ENCODE measurements at regions not wholly inside any gene's neighbourhood (a gene's known extent, or its start where the extent isn't known, plus 50 kb on each side); places are given as distances from the start of the nearest gene placed in this dataset.

GRCh38 chr18:40501026-40501425, 1454.0 kb upstream of the PIK3C3 start:
- TF ChIP-seq EZH2 (IDR thresholded peaks at IDR 0.05; ENCODE audit: borderline replicate concordance, control insufficient read depth, low read depth, low read length), result no peak
- TF ChIP-seq RFX5 (IDR thresholded peaks at IDR 0.05; ENCODE audit: low read depth, low read length), result no peak
- no peak for TF ChIP-seq CTCF (IDR thresholded peaks at IDR 0.05 in 2 of 3, conservative IDR thresholded peaks at IDR 0.05 in 1 of 3; ENCODE audit: control insufficient read depth in 2 of 3, extremely low read depth in 1 of 3, insufficient read depth in 1 of 3, low read depth in 3 of 3, low read length in 3 of 3)
- TF ChIP-seq, protein P1, sequence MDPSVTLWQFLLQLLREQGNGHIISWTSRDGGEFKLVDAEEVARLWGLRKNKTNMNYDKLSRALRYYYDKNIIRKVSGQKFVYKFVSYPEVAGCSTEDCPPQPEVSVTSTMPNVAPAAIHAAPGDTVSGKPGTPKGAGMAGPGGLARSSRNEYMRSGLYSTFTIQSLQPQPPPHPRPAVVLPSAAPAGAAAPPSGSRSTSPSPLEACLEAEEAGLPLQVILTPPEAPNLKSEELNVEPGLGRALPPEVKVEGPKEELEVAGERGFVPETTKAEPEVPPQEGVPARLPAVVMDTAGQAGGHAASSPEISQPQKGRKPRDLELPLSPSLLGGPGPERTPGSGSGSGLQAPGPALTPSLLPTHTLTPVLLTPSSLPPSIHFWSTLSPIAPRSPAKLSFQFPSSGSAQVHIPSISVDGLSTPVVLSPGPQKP (IDR thresholded peaks at IDR 0.05; ENCODE audit: low read depth, low read length), result no peak
- no peak for TF ChIP-seq NRF1 (conservative IDR thresholded peaks at IDR 0.05; ENCODE audit: low read depth, low read length)
- no peak for TF ChIP-seq KDM1A (IDR thresholded peaks at IDR 0.05; ENCODE audit: borderline replicate concordance)

Measured in GM12878 (cell line).